ENCODE measurements at regions not wholly inside any gene's neighbourhood (a gene's known extent, or its start where the extent isn't known, plus 50 kb on each side); places are given as distances from the start of the nearest gene placed in this dataset.

GRCh38 chr4:17066972-17067371 lies 168.5 kb upstream of the LDB2 start:
- Histone ChIP-seq H3K9me3 (no peaks in the 10 kb centered on the region), H3K4me1 (peaks cover 0 to 5% of the 10 kb centered on the region in 2 donors), H3K36me3 (no peaks in the 10 kb centered on the region), H3K27ac (peak overlapping the region; percentile 58 to 75), H3K27me3 (no peaks in the 10 kb centered on the region), H3K4me3 (no peak overlapping the region)
- intact Hi-C loops (cut with DNase I; ENCODE audit: low total_unique reads), result no loop called here
- peak; percentile 33 to 63 for DNase-seq
- no peak for TF ChIP-seq POLR2A (IDR thresholded peaks at IDR 0.05)
- TF ChIP-seq CTCF (IDR thresholded peaks at IDR 0.05), result no peak

- H3K4me3 ChIP-seq, result no peak overlapping the region
- DNase-seq, result no peak
- intact Hi-C loops (cut with DNase I; ENCODE audit: low total_unique reads), result no loop called here
- no peaks in the 10 kb centered on the region for H3K27me3 ChIP-seq
- no peak for TF ChIP-seq CTCF (IDR thresholded peaks at IDR 0.05)
- TF ChIP-seq POLR2A (IDR thresholded peaks at IDR 0.05), result no peak
- H3K27ac ChIP-seq, result peak overlapping the region in 1 of 2 donors; percentile 11
- H3K9me3 ChIP-seq, result no peaks in the 10 kb centered on the region
- H3K4me1 ChIP-seq, result peaks cover 0 to 5% of the 10 kb centered on the region in 2 donors
- no peaks in the 10 kb centered on the region for H3K36me3 ChIP-seq
These were observed 167.8 kb upstream of the LDB2 start for GRCh38 chr4:17066236-17066635.

- no peak for DNase-seq
- Histone ChIP-seq H3K4me3 (no peak overlapping the region), H3K27ac (peak overlapping the region in 1 of 2 donors; percentile 11), H3K27me3 (no peaks in the 10 kb centered on the region), H3K9me3 (no peaks in the 10 kb centered on the region), H3K36me3 (no peaks in the 10 kb centered on the region), H3K4me1 (peaks cover 0 to 5% of the 10 kb centered on the region in 2 donors)
- no peak for TF ChIP-seq POLR2A (IDR thresholded peaks at IDR 0.05)
- TF ChIP-seq CTCF (IDR thresholded peaks at IDR 0.05), result no peak
- intact Hi-C loops (cut with DNase I; ENCODE audit: low total_unique reads), result no loop called here
These were observed 167.4 kb upstream of the LDB2 start for GRCh38 chr4:17065821-17066220.

- DNase-seq, result no peak
- H3K4me3 ChIP-seq, result no peak overlapping the region
- no peaks in the 10 kb centered on the region for H3K27me3 ChIP-seq
- peaks cover 0 to 5% of the 10 kb centered on the region in 2 donors for H3K4me1 ChIP-seq
- intact Hi-C loops (cut with DNase I; ENCODE audit: low total_unique reads), result no loop called here
- H3K9me3 ChIP-seq, result no peaks in the 10 kb centered on the region
- no peak for TF ChIP-seq CTCF (IDR thresholded peaks at IDR 0.05)
- no peak for TF ChIP-seq POLR2A (IDR thresholded peaks at IDR 0.05)
- H3K36me3 ChIP-seq, result no peaks in the 10 kb centered on the region
- H3K27ac ChIP-seq, result no peak overlapping the region
These were observed 166.5 kb upstream of the LDB2 start for GRCh38 chr4:17064959-17065358.

- TF ChIP-seq POLR2A (IDR thresholded peaks at IDR 0.05) (no peak), CTCF (IDR thresholded peaks at IDR 0.05) (no peak)
- intact Hi-C loops (cut with DNase I; ENCODE audit: low total_unique reads), result no loop called here
These were observed 165.4 kb upstream of the LDB2 start for GRCh38 chr4:17063888-17064287.

More at GRCh38 chr4:17063888-17064287, 165.4 kb upstream of the LDB2 start:
- Histone ChIP-seq H3K9me3 (no peaks in the 10 kb centered on the region), H3K36me3 (no peaks in the 10 kb centered on the region), H3K27ac (no peak overlapping the region), H3K4me3 (no peak overlapping the region), H3K4me1 (peaks cover 0 to 5% of the 10 kb centered on the region in 2 donors), H3K27me3 (no peaks in the 10 kb centered on the region)
- no peak for DNase-seq
